ENCODE measurements at regions not wholly inside any gene's neighbourhood (a gene's known extent, or its start where the extent isn't known, plus 50 kb on each side); places are given as distances from the start of the nearest gene placed in this dataset.

- TF ChIP-seq ZNF462 (CRISPR knock-in tag; IDR thresholded peaks at IDR 0.05) (no peak), EZH2 (IDR thresholded peaks at IDR 0.05; ENCODE audit: low read depth, unreplicated experiment) (no peak), CREB1 (CRISPR knock-in tag; IDR thresholded peaks at IDR 0.05; ENCODE audit: low read depth) (no peak), JUNB (IDR thresholded peaks at IDR 0.05; ENCODE audit: unreplicated experiment) (no peak), NANOG (IDR thresholded peaks at IDR 0.05; ENCODE audit: borderline replicate concordance) (no peak), ZNF331 (CRISPR knock-in tag; IDR thresholded peaks at IDR 0.05; ENCODE audit: low read depth) (no peak), EZH2phosphoT487 (IDR thresholded peaks at IDR 0.05; ENCODE audit: unreplicated experiment) (no peak), REST (IDR thresholded peaks at IDR 0.05; ENCODE audit: unreplicated experiment) (no peak), ZNF114 (CRISPR knock-in tag; IDR thresholded peaks at IDR 0.05) (no peak), STAT1 (IDR thresholded peaks at IDR 0.05; ENCODE audit: unreplicated experiment) (no peak), POLR2AphosphoS5 (IDR thresholded peaks at IDR 0.05; ENCODE audit: low read depth) (no peak)
- TF ChIP-seq, protein P1, sequence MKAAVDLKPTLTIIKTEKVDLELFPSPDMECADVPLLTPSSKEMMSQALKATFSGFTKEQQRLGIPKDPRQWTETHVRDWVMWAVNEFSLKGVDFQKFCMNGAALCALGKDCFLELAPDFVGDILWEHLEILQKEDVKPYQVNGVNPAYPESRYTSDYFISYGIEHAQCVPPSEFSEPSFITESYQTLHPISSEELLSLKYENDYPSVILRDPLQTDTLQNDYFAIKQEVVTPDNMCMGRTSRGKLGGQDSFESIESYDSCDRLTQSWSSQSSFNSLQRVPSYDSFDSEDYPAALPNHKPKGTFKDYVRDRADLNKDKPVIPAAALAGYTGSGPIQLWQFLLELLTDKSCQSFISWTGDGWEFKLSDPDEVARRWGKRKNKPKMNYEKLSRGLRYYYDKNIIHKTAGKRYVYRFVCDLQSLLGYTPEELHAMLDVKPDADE (IDR thresholded peaks at IDR 0.05): no peak
- TF ChIP-seq, protein P2, sequence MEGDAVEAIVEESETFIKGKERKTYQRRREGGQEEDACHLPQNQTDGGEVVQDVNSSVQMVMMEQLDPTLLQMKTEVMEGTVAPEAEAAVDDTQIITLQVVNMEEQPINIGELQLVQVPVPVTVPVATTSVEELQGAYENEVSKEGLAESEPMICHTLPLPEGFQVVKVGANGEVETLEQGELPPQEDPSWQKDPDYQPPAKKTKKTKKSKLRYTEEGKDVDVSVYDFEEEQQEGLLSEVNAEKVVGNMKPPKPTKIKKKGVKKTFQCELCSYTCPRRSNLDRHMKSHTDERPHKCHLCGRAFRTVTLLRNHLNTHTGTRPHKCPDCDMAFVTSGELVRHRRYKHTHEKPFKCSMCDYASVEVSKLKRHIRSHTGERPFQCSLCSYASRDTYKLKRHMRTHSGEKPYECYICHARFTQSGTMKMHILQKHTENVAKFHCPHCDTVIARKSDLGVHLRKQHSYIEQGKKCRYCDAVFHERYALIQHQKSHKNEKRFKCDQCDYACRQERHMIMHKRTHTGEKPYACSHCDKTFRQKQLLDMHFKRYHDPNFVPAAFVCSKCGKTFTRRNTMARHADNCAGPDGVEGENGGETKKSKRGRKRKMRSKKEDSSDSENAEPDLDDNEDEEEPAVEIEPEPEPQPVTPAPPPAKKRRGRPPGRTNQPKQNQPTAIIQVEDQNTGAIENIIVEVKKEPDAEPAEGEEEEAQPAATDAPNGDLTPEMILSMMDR (conservative IDR thresholded peaks at IDR 0.05; ENCODE audit: low read depth in 2 of 2): no peak
These were observed 516.1 kb downstream of the CCSER2 start for GRCh38 chr10:84844461-84844860.

More at GRCh38 chr10:84844461-84844860, 516.1 kb downstream of the CCSER2 start:
- no peak overlapping the region for H3K27ac ChIP-seq (ENCODE audit: low read depth)
- Mint-ChIP-seq H3K4me3 (no peak overlapping the region), H3K36me3 (ENCODE audit: low read depth) (no peaks in the 10 kb centered on the region), H3K4me1 (peaks cover 3% of the 10 kb centered on the region; the same call in 2 of the 3 replicates), H3K27me3 (ENCODE audit: insufficient read depth, low read depth, poor library complexity) (peaks cover 2% of the 10 kb centered on the region), H3K9me3 (no peaks in the 10 kb centered on the region), H3K27ac (no peak overlapping the region)
- H3K4me3 ChIP-seq: no peak overlapping the region
- H3K27me3 ChIP-seq (ENCODE audit: insufficient read depth): no peaks in the 10 kb centered on the region
- H3K4me1 ChIP-seq (ENCODE audit: insufficient read depth): no peaks in the 10 kb centered on the region
- no peaks in the 10 kb centered on the region for H4K20me1 ChIP-seq (replicated peaks; ENCODE audit: insufficient read depth)
- no peaks in the 10 kb centered on the region for H3K79me2 ChIP-seq (replicated peaks; ENCODE audit: insufficient read depth)
- no peak overlapping the region for H2AFZ ChIP-seq
- H3F3A ChIP-seq (replicated peaks; ENCODE audit: low read depth): no peaks in the 10 kb centered on the region
- DNase-seq (ENCODE audit: low spot score): no peak
- ATAC-seq: no peak
- no peak overlapping the region for H3K4me2 ChIP-seq
- H3K36me3 ChIP-seq (ENCODE audit: insufficient read depth): no peaks in the 10 kb centered on the region
- H3K9me2 ChIP-seq (ENCODE audit: insufficient read depth): no peaks in the 10 kb centered on the region

Measured in GM23338 (cell line).